Fibroblast of lung (primary cell): ENCODE measurements at regions not wholly inside any gene's neighbourhood (a gene's known extent, or its start where the extent isn't known, plus 50 kb on each side); places are given as distances from the start of the nearest gene placed in this dataset.
A peak's percentile ranks its signal among the peaks of the same experiment; 100 is the strongest.

Experiments
- DNase-seq, 2 donors: peaks; one replicate each; pipeline versions ENCODE4 v3.0.0 to v3.0.0-alpha.2; 2010; ENCODE audit warnings: low read depth in 2 of 2
- H2AFZ ChIP-seq: 2 replicates; pipeline ENCODE4 v1.5.1; 2012; ENCODE audit warnings: low read length, control low read depth, inconsistent platforms
- H3K27ac ChIP-seq: 2 replicates; pipeline ENCODE4 v1.5.1; 2011; ENCODE audit warnings: low read length, control low read depth; ENCODE audit not compliant: insufficient read depth
- H3K27me3 ChIP-seq: 2 replicates; pipeline ENCODE4 v1.5.1; 2011; ENCODE audit warnings: mild to moderate bottlenecking, low read length; ENCODE audit not compliant: control insufficient read depth, insufficient read depth
- H3K36me3 ChIP-seq: 2 replicates; pipeline ENCODE4 v1.5.1; 2011; ENCODE audit warnings: low read length; ENCODE audit not compliant: control insufficient read depth, insufficient read depth
- H3K4me1 ChIP-seq: 2 replicates; pipeline ENCODE4 v1.5.1; 2011; ENCODE audit warnings: low read length; ENCODE audit not compliant: control insufficient read depth, insufficient read depth; ENCODE audit errors: extremely low read depth
- H3K4me2 ChIP-seq: 2 replicates; pipeline ENCODE4 v1.5.1; 2011; ENCODE audit warnings: low read length, control low read depth; ENCODE audit not compliant: insufficient read depth; ENCODE audit errors: extremely low read depth
- H3K4me3 ChIP-seq, 4 experiments: fragments of 200-600 bp in 1 of 4; sonication (generic) in 1 of 4; replicated peaks in 1 of 4; 2 replicates each; pipeline ENCODE4 v1.5.1; 2011 to 2016; ENCODE audit warnings: low read length in 4 of 4, low read depth in 3 of 4, mild to moderate bottlenecking in 3 of 4, control low read depth in 2 of 4, inconsistent platforms in 1 of 4, mixed read lengths in 1 of 4; ENCODE audit not compliant: insufficient read depth in 1 of 4; ENCODE audit errors: control extremely low read depth in 1 of 4
- H3K79me2 ChIP-seq: 2 replicates; pipeline ENCODE4 v1.5.1; 2012; ENCODE audit warnings: mild to moderate bottlenecking, low read length, inconsistent platforms; ENCODE audit not compliant: control insufficient read depth, insufficient read depth
- H3K9ac ChIP-seq: 2 replicates; pipeline ENCODE4 v1.5.1; 2011; ENCODE audit warnings: mild to moderate bottlenecking, low read length, control low read depth; ENCODE audit not compliant: insufficient read depth
- H3K9me3 ChIP-seq: 2 replicates; pipeline ENCODE4 v1.5.1; 2012; ENCODE audit warnings: low read depth, low read length; ENCODE audit not compliant: control insufficient read depth, insufficient read depth
- H4K20me1 ChIP-seq: 2 replicates; pipeline ENCODE4 v1.5.1; 2011; ENCODE audit warnings: low read length; ENCODE audit not compliant: control insufficient read depth, insufficient read depth; ENCODE audit errors: extremely low read depth
- EZH2 ChIP-seq: IDR thresholded peaks from 2 replicates; pipeline ENCODE4 v1.5.1; 2012; ENCODE audit warnings: low read length, control low read depth, mild to moderate bottlenecking; ENCODE audit errors: missing control alignments
- TF ChIP-seq, protein P1 (sequence below), 2 donors: IDR thresholded peaks in 1 of 2; conservative IDR thresholded peaks in 1 of 2; 1 replicate in 1 of 2; 2 replicates in 1 of 2; pipeline ENCODE4 v1.5.1; 2011 to 2012; ENCODE audit warnings: low read length in 2 of 2, control low read depth in 1 of 2, inconsistent platforms in 1 of 2, low read depth in 1 of 2, mild to moderate bottlenecking in 1 of 2

DNA sequence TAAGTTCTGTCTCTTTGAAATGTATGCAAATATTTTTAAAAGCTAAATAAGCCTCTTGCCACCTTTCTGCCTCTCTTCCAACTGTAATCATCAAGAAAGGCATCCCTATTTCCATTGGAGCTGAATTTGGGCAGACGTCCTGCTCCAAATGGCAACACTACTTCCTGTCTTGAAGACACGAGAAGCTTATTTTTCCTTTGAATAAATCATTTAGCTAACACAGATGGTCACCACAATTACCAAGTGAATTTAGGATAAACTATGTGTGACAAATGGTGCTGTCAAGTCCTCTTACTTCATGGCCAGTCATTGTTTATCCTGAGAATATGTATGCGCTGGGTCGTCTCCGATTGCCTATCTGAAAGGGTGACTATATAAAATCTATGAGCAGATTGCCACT lies 268.0 kb downstream of the ANKRD7 start:
- Histone ChIP-seq H3K79me2 (no peaks in the 10 kb centered on the region), H3K4me1 (no peaks in the 10 kb centered on the region), H2AFZ (no peak overlapping the region), H3K27me3 (no peaks in the 10 kb centered on the region), H3K4me2 (no peak overlapping the region), H4K20me1 (no peaks in the 10 kb centered on the region), H3K4me3 (no peak overlapping the region), H3K9me3 (no peaks in the 10 kb centered on the region), H3K9ac (no peak overlapping the region), H3K36me3 (no peaks in the 10 kb centered on the region), H3K27ac (no peak overlapping the region)
- DNase-seq = peak; percentile 2 to 6
- TF ChIP-seq EZH2 = no peak
- TF ChIP-seq, protein P1, sequence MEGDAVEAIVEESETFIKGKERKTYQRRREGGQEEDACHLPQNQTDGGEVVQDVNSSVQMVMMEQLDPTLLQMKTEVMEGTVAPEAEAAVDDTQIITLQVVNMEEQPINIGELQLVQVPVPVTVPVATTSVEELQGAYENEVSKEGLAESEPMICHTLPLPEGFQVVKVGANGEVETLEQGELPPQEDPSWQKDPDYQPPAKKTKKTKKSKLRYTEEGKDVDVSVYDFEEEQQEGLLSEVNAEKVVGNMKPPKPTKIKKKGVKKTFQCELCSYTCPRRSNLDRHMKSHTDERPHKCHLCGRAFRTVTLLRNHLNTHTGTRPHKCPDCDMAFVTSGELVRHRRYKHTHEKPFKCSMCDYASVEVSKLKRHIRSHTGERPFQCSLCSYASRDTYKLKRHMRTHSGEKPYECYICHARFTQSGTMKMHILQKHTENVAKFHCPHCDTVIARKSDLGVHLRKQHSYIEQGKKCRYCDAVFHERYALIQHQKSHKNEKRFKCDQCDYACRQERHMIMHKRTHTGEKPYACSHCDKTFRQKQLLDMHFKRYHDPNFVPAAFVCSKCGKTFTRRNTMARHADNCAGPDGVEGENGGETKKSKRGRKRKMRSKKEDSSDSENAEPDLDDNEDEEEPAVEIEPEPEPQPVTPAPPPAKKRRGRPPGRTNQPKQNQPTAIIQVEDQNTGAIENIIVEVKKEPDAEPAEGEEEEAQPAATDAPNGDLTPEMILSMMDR (conservative IDR thresholded peaks at IDR 0.05 in 1 of 2, IDR thresholded peaks at IDR 0.05 in 1 of 2; ENCODE audit: low read depth in 1 of 2, low read length in 2 of 2) = no peak

DNA sequence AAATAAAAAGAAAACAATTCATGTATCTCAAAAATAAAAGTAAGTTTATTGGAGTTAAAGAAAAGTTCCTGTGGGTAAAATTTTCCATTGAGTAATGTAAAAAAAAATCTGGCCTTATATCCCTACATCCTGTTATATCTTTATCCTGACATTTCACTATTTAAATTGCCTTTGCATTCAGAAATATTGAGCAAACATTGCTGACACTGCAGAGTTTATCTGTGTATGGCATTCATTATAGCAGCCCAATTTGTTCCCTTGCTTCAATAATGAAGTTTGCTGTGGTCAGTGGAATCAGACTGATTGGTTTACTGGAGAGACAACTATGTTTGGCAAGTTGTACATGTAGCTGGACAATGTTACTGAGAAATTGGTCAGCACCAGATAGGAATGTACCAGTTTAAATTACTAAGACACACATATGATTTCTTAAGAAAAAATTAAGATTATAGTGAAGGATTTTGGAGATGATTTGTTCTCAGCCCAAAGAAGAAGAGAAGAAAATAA lies 271.7 kb downstream of the ANKRD7 start:
- Histone ChIP-seq H3K9ac (no peak overlapping the region), H3K27me3 (no peaks in the 10 kb centered on the region), H3K79me2 (no peaks in the 10 kb centered on the region), H3K4me3 (no peak overlapping the region), H3K4me1 (no peaks in the 10 kb centered on the region), H2AFZ (no peak overlapping the region), H3K4me2 (no peak overlapping the region), H4K20me1 (no peaks in the 10 kb centered on the region), H3K36me3 (no peaks in the 10 kb centered on the region), H3K9me3 (no peaks in the 10 kb centered on the region), H3K27ac (no peak overlapping the region)
- DNase-seq = no peak
- TF ChIP-seq, protein P1 (conservative IDR thresholded peaks at IDR 0.05 in 1 of 2, IDR thresholded peaks at IDR 0.05 in 1 of 2; ENCODE audit: low read depth in 1 of 2, low read length in 2 of 2) = no peak
- TF ChIP-seq EZH2 = no peak

DNA sequence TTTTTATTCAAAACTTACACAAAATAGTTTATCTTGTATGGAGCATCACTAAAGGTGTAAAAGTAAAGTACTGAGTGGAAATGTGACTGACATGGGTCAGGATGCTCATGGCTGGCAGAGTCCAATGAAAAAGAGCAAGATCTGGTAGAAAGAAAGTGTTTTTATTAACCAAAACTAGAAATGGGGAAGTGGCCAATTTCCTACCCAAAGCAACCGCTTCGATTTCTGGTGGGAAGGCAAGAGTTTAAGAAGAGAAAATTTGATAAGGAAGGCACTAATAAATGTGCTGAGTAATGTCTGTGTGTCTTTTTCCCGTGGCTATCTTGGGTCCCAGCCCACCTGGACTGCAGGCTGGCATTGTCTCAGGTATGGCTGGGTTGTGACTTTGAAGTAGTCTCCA lies 277.7 kb downstream of the ANKRD7 start:
- no peaks in the 10 kb centered on the region for H3K4me1 ChIP-seq
- H4K20me1 ChIP-seq = no peaks in the 10 kb centered on the region
- no peaks in the 10 kb centered on the region for H3K36me3 ChIP-seq
- TF ChIP-seq, protein P1 (conservative IDR thresholded peaks at IDR 0.05 in 1 of 2, IDR thresholded peaks at IDR 0.05 in 1 of 2; ENCODE audit: low read depth in 1 of 2, low read length in 2 of 2) = no peak
- no peak for TF ChIP-seq EZH2
- H3K4me2 ChIP-seq = no peak overlapping the region
- no peaks in the 10 kb centered on the region for H3K79me2 ChIP-seq
- H3K27me3 ChIP-seq = no peaks in the 10 kb centered on the region
- no peak overlapping the region for H3K9ac ChIP-seq
- H2AFZ ChIP-seq = no peak overlapping the region
- no peak for DNase-seq
- no peaks in the 10 kb centered on the region for H3K9me3 ChIP-seq
- H3K27ac ChIP-seq = no peak overlapping the region
- no peak overlapping the region for H3K4me3 ChIP-seq
